Bronchial epithelial cell (primary cell): ENCODE measurements at regions not wholly inside any gene's neighbourhood (a gene's known extent, or its start where the extent isn't known, plus 50 kb on each side); places are given as distances from the start of the nearest gene placed in this dataset.
"Not testable (repeated sequence)": the region's sequence is repeated elsewhere in the genome, so short reads cannot be mapped to it uniquely, and the experiment has no call there.

ENCODE experiments used
- DNase-seq: peaks from one replicate; pipeline ENCODE4 v3.0.0-alpha.2; 2010; ENCODE audit warnings: low read depth
- FAIRE-seq: peaks from 2 replicates; lab custom pipeline; 2011; peaks lifted over from hg19 to GRCh38; lab: Jason Lieb, UNC
- H3K27me3 ChIP-seq: 2 replicates; pipeline ENCODE4 v1.5.1; 2011; ENCODE audit warnings: low read length; ENCODE audit not compliant: control insufficient read depth, insufficient read depth
- H3K36me3 ChIP-seq: 2 replicates; pipeline ENCODE4 v1.5.1; 2011; ENCODE audit warnings: low read length; ENCODE audit not compliant: control insufficient read depth, insufficient read depth
- H3K4me3 ChIP-seq: 2 replicates; pipeline ENCODE4 v1.5.1; 2011; ENCODE audit warnings: mild to moderate bottlenecking, low read depth, low read length, control low read depth
- TF ChIP-seq, protein P1 (sequence below): IDR thresholded peaks from 2 replicates; pipeline ENCODE4 v1.5.1; 2011; ENCODE audit warnings: mild to moderate bottlenecking, moderate library complexity, low read length, control low read depth, inconsistent platforms; ENCODE audit not compliant: insufficient read depth, severe bottlenecking

- DNase-seq: peak; percentile 56
- not testable (repeated sequence) for H3K36me3 ChIP-seq, FAIRE-seq, H3K4me3 ChIP-seq, H3K27me3 ChIP-seq
These were observed 70.2 kb downstream of the ZNF726 start for GRCh38 chr19:23984911-23985310.

GRCh38 chr19:23986623-23987022, 71.9 kb downstream of the ZNF726 start:
- Histone ChIP-seq H3K36me3 (no peaks in the 10 kb centered on the region), H3K27me3 (no peaks in the 10 kb centered on the region), H3K4me3 (no peak overlapping the region)
- FAIRE-seq (no peak), DNase-seq (no peak)
- TF ChIP-seq, protein P1, sequence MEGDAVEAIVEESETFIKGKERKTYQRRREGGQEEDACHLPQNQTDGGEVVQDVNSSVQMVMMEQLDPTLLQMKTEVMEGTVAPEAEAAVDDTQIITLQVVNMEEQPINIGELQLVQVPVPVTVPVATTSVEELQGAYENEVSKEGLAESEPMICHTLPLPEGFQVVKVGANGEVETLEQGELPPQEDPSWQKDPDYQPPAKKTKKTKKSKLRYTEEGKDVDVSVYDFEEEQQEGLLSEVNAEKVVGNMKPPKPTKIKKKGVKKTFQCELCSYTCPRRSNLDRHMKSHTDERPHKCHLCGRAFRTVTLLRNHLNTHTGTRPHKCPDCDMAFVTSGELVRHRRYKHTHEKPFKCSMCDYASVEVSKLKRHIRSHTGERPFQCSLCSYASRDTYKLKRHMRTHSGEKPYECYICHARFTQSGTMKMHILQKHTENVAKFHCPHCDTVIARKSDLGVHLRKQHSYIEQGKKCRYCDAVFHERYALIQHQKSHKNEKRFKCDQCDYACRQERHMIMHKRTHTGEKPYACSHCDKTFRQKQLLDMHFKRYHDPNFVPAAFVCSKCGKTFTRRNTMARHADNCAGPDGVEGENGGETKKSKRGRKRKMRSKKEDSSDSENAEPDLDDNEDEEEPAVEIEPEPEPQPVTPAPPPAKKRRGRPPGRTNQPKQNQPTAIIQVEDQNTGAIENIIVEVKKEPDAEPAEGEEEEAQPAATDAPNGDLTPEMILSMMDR: no peak

DNA sequence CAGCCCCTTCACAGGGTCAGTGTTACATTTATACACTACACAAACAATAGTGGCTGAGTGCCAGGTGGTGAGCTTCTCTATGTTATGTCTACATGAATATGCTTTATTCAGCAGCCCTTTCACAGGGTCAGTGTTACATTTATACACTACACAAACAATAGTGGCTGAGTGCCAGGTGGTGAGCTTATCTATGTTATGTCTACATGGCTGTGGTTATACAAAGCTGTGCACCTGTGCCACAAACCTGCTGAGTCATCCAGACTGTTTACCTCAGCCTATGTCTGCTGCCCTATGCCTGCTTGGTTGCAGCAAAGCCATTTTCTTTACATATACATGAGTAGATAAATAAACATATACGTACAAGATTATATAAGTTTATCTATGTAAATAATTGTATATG, 76.5 kb downstream of the ZNF726 start:
- H3K27me3 ChIP-seq: no peaks in the 10 kb centered on the region
- DNase-seq (peak; percentile 84), FAIRE-seq (no peak)
- H3K36me3 ChIP-seq: no peaks in the 10 kb centered on the region
- TF ChIP-seq, protein P1: no peak
- no peak overlapping the region for H3K4me3 ChIP-seq

DNA sequence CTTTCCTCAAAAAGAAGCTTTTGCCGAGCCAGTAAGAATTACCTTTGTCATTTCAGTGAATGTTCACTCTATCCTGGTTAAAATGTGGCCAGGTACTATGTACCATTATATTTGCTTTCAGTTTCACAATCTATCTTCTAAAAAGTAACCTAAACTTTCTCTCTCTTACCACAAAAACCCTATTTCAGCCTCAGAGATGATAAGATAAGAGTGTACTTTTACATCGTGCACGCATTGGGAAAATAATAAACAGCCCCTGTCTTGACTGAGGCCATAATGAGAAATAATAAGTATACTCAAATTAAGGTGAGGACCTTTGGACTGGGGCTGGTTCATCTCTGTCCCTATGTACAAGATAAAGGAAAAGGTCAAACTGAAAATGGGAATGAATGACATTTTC, 77.7 kb downstream of the ZNF726 start:
- Histone ChIP-seq H3K27me3 (no peaks in the 10 kb centered on the region), H3K4me3 (no peak overlapping the region), H3K36me3 (no peaks in the 10 kb centered on the region)
- no peak for DNase-seq
- TF ChIP-seq, protein P1: no peak
- no peak for FAIRE-seq

DNA sequence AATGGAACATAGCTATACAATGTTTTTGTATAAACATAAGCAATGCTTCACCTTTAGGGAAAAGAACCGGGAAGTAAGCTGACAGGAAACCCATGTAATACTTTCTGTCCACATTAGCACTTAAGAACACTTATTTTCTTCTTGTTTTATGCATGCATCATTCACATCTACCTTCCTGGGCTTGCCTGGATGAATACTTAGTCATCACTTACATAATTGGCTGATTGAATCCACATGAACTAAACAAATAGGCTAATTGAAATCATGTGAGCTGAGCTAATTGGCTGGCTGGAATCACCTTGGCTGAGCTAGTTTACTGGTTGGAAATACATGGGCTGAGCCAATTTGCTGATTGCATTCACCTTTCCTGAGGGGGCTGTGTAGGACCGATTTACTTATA, 78.8 kb downstream of the ZNF726 start:
- no peaks in the 10 kb centered on the region for H3K36me3 ChIP-seq
- DNase-seq (peak; percentile 49), FAIRE-seq (no peak)
- TF ChIP-seq, protein P1: no peak
- no peaks in the 10 kb centered on the region for H3K27me3 ChIP-seq
- H3K4me3 ChIP-seq: no peak overlapping the region

DNA sequence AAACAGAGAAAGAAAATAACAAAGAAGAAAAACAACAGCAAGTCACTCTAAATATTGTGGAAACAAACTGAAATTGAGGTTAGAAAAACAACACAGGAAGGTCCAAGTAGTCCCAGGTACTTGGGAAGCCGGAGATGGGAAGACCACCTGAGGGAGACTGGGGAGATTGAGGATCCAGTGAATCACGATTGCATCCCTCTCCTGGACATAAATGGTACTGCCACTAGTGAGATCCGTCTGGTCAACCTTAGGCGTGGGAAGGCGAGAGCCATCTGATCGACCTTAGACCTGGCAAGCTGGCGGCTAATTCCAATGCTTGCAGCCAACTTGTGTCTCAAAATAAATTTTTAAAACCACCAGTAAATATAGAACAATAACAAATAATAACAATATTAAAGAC, 81.9 kb downstream of the ZNF726 start:
- FAIRE-seq: no peak
- DNase-seq: no peak
- TF ChIP-seq, protein P1: peak; percentile 24
- H3K27me3 ChIP-seq: no peaks in the 10 kb centered on the region
- H3K36me3 ChIP-seq: no peaks in the 10 kb centered on the region
- no peak overlapping the region for H3K4me3 ChIP-seq
